HepG2 (cell line): ENCODE measurements at regions not wholly inside any gene's neighbourhood (a gene's known extent, or its start where the extent isn't known, plus 50 kb on each side); places are given as distances from the start of the nearest gene placed in this dataset.

Experiments used
- FOXA3 ChIP-seq: IDR thresholded peaks from 2 replicates; pipeline ENCODE4 v1.6.1; 2016; ENCODE audit warnings: missing genetic modification reagents, missing compliant biosample characterization
- KDM5B ChIP-seq: sonication (generic); formaldehyde crosslinking; IDR thresholded peaks from 2 replicates; pipeline ENCODE4 v1.4.0; 2020; ENCODE audit warnings: missing genetic modification reagents, mild to moderate bottlenecking, borderline replicate concordance
- NCOR1 ChIP-seq: fragments of 200-600 bp; sonication (generic); IDR thresholded peaks from 2 replicates; pipeline ENCODE4 v1.7.0; 2017; ENCODE audit warnings: antibody characterized with exemption, low read length, borderline replicate concordance
- RFX1 ChIP-seq: fragments of 450-650 bp; IDR thresholded peaks from 2 replicates; pipeline ENCODE4 v1.6.1; 2017
- ZNF780A ChIP-seq: sonication (generic); formaldehyde crosslinking; IDR thresholded peaks from 2 replicates; pipeline ENCODE4 v1.8.0; 2022; ENCODE audit warnings: mild to moderate bottlenecking, missing genetic modification reagents, moderate library complexity
- ZSCAN30 ChIP-seq: sonication (generic); formaldehyde crosslinking; IDR thresholded peaks from 2 replicates; pipeline ENCODE4 v1.5.0; 2020; ENCODE audit warnings: mild to moderate bottlenecking, missing genetic modification reagents
- TF ChIP-seq, protein P1 (sequence below): sonication (generic); formaldehyde crosslinking; IDR thresholded peaks from 2 replicates; pipeline ENCODE4 v1.8.0; 2022; ENCODE audit warnings: missing genetic modification reagents, mild to moderate bottlenecking, borderline replicate concordance
- TF ChIP-seq, protein P2 (sequence below): sonication (generic); formaldehyde crosslinking; IDR thresholded peaks from 2 replicates; pipeline ENCODE4 v1.8.1; 2022; ENCODE audit warnings: mild to moderate bottlenecking, missing genetic modification reagents
- TF ChIP-seq, protein P3 (sequence below): sonication (generic); formaldehyde crosslinking; IDR thresholded peaks from 2 replicates; pipeline ENCODE4 v1.4.0; 2020; ENCODE audit warnings: missing genetic modification reagents, mild to moderate bottlenecking, borderline replicate concordance
- TF ChIP-seq, protein P4 (sequence below): sonication (generic); formaldehyde crosslinking; IDR thresholded peaks from 2 replicates; pipeline ENCODE4 v1.4.0; 2020; ENCODE audit warnings: missing genetic modification reagents, borderline replicate concordance
- TF ChIP-seq, protein P5 (sequence below): sonication (generic); formaldehyde crosslinking; IDR thresholded peaks from 2 replicates; pipeline ENCODE4 v1.9.0; 2022; ENCODE audit warnings: low read depth, missing genetic modification reagents

DNA sequence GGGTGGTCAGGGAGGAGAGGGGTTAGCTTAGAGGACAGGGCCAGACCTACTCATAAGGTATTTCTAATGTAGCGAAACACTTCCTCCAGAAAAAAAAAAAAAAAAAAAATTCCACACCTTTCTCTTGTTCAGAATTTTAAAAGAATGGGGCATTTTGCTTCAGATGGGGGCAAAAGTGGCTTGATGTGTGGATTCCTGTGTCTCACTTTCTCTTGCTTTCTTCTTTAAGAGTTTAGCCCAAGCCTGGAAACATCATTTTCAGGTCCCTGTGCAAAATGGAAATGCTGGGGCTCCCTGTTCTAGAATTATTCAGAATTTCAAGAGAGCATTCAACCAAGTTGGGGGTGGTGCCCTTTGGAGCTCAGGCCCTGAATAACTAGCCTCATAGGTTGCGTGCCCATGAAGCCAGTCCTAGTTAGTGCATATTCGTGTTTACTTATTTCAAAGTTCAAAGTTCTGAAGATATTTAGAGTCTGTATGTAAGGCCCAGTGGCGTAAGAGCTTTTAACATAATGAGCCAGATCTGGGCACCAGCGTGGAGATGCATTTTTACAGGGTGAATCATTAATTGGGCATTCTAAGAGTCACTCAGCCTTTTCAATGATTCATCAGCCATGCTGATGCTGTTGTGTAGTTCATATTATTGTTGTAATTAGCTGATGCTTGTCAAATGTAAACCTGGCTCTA is 104.5 kb downstream of the RPLP1 start (continued):
- TF ChIP-seq FOXA3 (peak; percentile 62; the same call in 1 of the 2 replicates), RFX1 (no peak), KDM5B (CRISPR knock-in tag) (no peak), ZSCAN30 (no peak), ZNF780A (CRISPR knock-in tag) (no peak), NCOR1 (0 out of 2 replicates have a peak, but pooled peaks have one; percentile 52)
- TF ChIP-seq, protein P1, sequence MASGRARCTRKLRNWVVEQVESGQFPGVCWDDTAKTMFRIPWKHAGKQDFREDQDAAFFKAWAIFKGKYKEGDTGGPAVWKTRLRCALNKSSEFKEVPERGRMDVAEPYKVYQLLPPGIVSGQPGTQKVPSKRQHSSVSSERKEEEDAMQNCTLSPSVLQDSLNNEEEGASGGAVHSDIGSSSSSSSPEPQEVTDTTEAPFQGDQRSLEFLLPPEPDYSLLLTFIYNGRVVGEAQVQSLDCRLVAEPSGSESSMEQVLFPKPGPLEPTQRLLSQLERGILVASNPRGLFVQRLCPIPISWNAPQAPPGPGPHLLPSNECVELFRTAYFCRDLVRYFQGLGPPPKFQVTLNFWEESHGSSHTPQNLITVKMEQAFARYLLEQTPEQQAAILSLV (CRISPR knock-in tag) = no peak
- TF ChIP-seq, protein P2, sequence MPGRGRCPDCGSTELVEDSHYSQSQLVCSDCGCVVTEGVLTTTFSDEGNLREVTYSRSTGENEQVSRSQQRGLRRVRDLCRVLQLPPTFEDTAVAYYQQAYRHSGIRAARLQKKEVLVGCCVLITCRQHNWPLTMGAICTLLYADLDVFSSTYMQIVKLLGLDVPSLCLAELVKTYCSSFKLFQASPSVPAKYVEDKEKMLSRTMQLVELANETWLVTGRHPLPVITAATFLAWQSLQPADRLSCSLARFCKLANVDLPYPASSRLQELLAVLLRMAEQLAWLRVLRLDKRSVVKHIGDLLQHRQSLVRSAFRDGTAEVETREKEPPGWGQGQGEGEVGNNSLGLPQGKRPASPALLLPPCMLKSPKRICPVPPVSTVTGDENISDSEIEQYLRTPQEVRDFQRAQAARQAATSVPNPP (CRISPR knock-in tag) = no peak
- TF ChIP-seq, protein P3, sequence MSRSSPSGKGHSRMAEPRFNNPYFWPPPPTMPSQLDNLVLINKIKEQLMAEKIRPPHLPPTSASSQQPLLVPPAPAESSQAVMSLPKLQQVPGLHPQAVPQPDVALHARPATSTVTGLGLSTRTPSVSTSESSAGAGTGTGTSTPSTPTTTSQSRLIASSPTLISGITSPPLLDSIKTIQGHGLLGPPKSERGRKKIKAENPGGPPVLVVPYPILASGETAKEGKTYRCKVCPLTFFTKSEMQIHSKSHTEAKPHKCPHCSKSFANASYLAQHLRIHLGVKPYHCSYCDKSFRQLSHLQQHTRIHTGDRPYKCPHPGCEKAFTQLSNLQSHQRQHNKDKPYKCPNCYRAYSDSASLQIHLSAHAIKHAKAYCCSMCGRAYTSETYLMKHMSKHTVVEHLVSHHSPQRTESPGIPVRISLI = no peak
- TF ChIP-seq, protein P4, sequence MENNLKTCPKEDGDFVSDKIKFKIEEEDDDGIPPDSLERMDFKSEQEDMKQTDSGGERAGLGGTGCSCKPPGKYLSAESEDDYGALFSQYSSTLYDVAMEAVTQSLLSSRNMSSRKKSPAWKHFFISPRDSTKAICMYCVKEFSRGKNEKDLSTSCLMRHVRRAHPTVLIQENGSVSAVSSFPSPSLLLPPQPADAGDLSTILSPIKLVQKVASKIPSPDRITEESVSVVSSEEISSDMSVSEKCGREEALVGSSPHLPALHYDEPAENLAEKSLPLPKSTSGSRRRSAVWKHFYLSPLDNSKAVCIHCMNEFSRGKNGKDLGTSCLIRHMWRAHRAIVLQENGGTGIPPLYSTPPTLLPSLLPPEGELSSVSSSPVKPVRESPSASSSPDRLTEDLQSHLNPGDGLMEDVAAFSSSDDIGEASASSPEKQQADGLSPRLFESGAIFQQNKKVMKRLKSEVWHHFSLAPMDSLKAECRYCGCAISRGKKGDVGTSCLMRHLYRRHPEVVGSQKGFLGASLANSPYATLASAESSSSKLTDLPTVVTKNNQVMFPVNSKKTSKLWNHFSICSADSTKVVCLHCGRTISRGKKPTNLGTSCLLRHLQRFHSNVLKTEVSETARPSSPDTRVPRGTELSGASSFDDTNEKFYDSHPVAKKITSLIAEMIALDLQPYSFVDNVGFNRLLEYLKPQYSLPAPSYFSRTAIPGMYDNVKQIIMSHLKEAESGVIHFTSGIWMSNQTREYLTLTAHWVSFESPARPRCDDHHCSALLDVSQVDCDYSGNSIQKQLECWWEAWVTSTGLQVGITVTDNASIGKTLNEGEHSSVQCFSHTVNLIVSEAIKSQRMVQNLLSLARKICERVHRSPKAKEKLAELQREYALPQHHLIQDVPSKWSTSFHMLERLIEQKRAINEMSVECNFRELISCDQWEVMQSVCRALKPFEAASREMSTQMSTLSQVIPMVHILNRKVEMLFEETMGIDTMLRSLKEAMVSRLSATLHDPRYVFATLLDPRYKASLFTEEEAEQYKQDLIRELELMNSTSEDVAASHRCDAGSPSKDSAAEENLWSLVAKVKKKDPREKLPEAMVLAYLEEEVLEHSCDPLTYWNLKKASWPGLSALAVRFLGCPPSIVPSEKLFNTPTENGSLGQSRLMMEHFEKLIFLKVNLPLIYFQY (CRISPR knock-in tag) = no peak
- TF ChIP-seq, protein P5, sequence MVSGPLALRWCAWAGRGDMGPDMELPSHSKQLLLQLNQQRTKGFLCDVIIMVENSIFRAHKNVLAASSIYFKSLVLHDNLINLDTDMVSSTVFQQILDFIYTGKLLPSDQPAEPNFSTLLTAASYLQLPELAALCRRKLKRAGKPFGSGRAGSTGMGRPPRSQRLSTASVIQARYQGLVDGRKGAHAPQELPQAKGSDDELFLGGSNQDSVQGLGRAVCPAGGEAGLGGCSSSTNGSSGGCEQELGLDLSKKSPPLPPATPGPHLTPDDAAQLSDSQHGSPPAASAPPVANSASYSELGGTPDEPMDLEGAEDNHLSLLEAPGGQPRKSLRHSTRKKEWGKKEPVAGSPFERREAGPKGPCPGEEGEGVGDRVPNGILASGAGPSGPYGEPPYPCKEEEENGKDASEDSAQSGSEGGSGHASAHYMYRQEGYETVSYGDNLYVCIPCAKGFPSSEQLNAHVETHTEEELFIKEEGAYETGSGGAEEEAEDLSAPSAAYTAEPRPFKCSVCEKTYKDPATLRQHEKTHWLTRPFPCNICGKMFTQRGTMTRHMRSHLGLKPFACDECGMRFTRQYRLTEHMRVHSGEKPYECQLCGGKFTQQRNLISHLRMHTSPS = peak; percentile 47; the same call in 1 of the 2 replicates
